G401 (cell line): ENCODE measurements at regions not wholly inside any gene's neighbourhood (a gene's known extent, or its start where the extent isn't known, plus 50 kb on each side); places are given as distances from the start of the nearest gene placed in this dataset.

Experiments
- DNase-seq: peaks from one replicate; pipeline ENCODE4 v3.0.0-alpha.2; 2015; ENCODE audit warnings: low spot score
- in situ Hi-C: cut with HindIII; loops from 2 replicates; pipeline ENCODE4 v1.10.0; 2016; ENCODE audit warnings: low sequenced_read_pairs, mixed read lengths

DNA sequence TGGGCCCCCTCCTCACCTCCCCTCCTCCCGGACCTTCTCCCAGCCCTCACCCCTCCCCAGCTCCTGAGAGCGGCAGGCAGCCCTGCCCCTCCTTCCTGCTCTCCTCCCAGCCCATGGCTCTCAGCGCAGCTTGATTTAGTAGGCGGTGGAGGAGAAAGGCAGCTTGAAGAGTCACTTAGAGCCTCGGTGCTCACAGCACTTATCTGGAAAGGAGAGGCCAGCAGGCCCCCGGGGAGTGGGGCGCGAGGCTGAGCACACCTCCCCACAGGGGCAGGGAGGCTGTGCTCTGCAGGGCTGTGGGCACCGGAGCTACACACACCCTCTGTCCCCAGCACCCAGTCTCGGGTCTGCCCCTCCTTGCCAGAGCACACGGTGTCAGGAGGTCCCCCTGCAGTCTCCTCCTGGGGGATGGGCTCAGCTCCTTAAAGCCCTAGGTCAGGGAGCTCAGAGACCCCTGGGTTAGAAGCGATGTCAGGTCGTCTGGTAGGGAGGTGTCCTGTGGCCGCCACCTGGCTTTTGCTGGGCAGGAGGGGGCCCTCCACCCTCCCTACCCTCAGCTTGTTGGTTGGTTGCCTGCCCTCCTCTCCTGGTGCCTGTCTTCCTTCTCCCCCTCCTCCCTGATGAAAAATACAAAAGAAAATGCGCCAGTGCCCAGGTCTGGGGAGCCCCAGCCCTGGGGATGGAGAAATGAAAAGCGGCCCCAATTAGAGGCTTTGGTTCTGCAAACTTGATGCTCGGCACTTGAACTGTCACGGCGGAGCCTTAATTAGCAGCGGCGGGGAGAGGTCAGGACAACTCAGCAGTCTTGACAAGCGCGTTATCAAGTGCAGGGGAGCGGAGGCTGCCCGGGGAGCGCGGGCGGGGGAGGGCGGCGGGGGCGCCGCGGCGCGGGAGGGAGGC, 151.1 kb upstream of the GSE1 start:
- peak; percentile 45 for DNase-seq
- in situ Hi-C loops: no loop called here

DNA sequence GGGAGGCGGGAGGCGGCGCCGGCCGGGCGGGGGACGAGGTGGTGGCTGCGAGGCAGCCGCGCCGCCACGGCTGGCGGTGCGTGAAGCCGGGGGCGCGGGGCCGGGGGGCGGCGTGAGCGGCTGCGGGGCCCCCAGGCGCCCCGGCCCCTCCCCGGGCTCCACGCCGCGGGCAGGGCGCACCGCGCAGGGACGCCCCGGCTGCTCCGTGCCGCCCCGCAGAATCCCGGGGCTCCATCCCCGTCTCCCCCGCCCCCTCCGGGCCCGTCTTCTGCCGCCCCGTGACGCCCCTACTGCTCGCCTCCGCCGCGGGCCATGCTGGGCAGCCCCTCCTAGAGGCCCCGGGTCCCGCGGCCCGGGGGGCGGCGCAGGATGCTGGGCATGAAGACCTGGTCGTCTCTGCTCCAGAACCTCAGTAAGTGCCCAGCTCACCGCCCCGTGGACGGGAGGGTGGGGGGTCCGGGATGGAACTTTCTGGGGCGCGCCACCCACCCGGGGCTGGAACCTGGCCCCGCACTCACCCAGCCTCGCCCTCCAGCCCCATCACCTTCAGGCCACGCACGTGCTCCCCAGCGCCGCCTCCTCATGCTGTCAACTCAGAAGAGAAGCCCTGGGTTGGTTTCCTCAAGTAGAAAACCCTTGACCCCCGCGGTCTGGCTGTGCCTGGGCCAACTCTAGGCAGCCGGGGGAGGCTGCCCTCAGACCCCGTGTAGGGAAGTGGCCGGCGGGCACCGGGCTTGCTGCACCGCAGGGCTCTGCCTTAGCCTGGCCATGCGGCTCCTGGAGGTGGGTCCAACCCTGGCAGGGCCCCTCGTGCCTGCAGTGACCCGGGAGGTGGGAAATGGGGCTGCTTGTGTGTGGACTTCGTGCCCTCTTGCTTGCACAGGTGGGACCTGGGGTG, 150.2 kb upstream of the GSE1 start:
- in situ Hi-C loops: no loop called here
- DNase-seq: no peak

DNA sequence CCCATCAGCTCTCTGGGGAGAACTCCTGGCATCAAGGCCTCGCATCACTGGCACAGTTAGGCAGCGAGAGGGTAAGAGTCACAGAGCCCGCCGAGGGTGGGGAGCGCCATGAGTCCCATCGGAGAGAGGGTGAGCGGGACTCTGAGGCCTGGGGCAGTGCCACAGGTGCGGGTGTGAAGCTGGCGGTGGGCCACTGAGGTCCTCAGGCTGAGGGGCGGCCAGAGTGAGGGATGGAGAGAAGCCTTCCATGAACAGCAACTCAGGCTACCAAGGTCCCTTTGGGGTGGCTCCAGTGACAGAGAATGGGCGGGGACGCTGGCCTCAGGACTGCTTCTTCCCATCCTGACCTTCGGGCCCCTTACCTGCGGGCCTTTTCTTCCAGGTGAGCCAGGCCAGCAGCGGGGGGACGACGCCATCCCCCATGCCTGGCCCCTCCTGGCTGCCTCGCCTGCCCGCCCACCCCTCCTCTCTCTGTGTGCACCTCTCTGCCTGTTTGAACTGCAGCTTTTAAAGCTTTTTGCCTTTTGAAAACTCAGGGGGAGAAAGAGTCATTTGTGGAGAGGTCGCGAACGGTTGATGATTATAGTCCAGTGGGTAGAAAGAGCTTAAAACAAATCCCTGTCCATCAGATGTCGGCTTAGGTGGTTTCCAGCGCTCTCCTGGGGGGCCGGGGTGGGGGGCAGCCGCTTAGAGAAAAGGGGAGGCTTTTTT, 149.3 kb upstream of the GSE1 start:
- in situ Hi-C loops: no loop called here
- no peak for DNase-seq

DNA sequence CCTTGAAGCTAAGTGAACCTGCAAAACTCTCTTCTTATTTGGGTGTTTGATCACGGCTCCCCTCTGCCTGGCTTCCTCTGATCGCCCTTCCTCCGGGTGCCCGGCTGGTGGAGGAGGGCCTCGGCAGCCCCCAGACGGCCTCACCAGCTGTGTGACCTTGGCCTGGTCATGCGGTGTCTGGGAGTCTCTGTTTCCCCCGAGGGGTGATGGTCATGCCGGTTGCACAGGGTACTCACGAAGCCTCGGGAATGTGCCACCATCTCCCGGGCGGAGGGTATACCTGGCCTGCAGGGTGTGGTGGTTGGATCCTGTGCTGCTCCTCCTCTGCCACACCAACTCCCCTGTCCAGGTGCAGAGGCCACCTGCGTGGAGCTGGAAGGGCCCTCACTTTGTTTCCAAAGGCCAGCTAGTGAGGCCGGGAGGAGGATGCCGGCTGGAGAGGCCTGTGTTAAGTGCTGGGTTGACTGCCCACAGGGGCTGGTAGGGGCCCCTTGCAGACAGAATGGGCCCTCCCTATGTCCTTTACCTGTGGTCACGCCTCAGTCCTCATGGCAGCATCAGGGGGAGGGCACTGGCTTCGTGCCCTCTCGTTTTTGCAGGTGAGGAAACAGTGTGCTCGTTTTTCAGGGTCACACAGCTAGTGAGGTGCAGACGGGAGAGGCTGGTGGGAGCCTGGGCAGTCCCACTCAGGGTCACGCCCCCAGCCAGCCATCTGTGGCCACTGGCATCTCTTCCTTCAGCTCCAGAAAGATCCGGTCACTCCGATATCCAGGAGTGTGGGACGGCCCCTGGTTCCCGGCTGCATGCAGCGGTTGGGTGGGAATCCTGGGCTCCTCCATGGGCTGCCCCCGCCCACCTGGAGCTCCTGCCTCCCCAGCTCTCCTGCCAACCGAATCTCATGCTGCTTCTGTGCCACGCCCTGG, 148.5 kb upstream of the GSE1 start:
- in situ Hi-C loops: no loop called here
- no peak for DNase-seq

DNA sequence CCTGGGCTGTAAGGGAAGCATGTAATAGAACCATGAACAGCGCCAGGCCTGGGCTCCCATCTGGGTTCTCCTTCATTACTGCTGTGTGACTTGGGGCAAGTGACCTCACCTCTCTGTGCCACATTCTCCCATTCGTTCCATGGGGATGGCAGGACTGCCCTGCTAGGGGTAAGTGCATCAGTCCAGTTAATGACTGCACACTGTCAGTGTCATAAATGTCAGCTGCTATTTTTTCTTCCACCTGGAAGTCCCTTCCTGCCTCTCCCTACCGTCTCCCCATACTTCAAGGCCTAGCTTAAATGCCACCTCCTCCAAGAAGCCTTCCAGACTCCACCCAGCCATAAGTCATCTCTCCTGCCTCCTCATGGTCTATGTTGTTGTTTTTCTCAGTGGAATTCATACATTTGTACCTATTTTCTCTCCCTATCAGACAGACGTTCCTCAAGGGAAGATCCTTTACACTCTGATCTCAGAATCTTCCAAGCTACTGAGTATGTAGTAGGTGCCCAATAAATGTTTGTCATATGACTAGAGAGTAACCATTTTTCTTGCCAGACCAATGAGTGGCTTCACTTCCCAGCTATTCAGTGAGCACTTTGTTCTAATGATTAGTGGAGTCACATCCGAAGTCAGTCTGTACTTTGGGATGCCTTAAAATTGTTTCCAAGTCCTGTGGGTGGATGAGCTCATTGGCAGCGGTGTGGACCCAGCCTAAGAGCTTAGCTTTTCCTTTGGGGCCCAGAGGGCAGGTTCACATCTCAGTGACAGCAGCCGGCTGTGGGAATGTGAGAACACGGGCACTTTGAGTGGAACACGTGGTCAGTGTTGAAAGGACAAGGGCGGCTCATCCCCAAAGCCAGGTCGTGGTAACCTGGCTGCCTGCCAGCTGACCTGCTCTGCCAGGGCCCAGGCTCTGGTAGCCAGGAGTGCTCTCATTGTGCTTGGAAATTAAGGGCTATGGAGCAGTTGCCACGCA, 147.5 kb upstream of the GSE1 start:
- in situ Hi-C loops: no loop called here
- DNase-seq: peak; percentile 50

DNA sequence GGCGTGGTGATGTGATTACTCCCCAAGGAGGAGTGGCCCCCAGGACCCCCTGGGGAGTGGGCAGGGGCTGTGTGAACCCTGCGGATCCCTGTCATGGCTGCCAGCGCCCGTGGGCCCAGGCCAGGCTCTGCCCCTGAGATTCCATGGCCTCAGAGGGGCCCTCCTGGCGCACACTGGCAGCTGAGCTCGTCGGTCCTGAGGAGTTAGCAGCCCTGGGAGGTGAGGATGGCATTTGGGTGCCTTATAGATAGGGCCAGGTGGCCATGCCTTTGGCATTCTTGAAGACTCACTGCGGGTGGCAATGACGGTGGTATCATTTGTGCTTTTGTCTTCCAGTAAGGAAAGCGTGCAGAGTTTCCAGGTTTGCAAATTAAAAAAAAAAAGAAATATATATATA, 146.8 kb upstream of the GSE1 start:
- in situ Hi-C loops: no loop called here
- no peak for DNase-seq

DNA sequence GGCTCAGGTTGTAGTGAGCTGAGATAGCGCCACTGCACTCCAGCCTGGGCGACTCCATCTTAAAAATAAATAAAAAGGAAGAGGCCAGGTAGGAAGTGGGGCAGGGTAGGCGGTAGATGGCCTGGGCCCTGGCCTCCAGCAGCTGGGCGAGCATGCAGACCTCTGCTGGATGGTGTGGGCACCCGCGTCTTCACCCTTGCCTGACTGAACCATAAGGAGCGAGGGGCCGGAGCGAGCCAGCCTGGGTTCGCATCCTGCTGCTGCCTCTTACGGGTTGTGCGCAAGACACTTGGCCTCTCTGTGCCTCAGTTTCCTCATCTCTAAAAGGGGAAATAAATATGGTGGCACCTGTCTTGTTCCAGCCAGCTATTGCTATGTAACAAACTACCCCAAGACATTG, 146.1 kb upstream of the GSE1 start:
- in situ Hi-C loops: no loop called here
- no peak for DNase-seq

DNA sequence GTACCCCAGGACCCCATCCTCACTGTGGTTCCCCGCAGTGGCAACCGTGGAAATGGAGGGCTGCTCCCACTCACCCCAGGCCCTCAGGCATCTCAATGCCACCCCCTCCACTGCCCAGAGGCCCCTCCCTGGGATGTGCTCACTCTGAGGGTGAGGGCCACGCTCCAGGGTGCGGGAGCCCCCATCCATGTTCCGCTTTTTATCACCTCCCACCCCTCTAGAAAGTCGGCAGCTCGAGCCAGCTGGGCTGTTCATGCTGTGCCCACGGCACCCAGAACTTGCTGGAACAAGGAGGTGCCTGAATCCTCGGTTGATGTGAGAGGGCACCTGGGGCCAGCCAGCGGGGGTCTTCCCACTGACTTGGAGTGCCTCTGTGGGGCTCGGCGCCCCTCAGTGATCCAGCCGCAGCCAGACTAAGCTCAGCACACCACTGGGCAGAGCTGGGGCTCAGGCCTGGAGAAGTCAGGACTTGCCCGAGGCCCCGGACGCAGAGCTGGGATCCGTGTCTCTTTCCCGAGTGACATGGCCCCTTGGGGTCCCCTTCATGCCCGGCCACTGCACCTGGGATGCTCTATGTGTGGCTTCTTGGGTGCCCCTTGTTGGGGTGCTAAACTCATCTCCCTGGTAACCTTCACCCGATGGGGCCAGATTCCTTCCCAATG, 143.1 kb upstream of the GSE1 start:
- DNase-seq: no peak
- in situ Hi-C loops: no loop called here

DNA sequence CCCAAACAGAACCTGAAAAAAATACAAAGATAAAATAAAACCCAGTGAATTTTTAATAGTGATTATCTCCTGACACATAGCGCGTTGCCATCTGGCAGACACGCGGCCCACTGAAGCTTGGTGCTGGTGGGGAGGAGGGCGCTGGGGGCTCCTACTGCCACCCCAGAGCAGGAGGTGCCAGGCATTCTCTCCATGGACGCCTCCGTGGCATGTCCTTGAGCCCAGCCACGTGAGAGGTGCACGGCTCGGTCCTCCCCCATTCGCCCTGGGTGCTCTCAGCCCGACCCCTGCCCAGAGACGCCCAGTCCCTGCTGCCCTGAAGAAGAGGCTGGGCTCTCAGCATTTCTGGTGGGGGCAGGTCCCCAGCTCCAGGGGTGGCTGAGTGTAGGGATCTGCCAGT, 142.2 kb upstream of the GSE1 start:
- DNase-seq: no peak
- in situ Hi-C loops: no loop called here

DNA sequence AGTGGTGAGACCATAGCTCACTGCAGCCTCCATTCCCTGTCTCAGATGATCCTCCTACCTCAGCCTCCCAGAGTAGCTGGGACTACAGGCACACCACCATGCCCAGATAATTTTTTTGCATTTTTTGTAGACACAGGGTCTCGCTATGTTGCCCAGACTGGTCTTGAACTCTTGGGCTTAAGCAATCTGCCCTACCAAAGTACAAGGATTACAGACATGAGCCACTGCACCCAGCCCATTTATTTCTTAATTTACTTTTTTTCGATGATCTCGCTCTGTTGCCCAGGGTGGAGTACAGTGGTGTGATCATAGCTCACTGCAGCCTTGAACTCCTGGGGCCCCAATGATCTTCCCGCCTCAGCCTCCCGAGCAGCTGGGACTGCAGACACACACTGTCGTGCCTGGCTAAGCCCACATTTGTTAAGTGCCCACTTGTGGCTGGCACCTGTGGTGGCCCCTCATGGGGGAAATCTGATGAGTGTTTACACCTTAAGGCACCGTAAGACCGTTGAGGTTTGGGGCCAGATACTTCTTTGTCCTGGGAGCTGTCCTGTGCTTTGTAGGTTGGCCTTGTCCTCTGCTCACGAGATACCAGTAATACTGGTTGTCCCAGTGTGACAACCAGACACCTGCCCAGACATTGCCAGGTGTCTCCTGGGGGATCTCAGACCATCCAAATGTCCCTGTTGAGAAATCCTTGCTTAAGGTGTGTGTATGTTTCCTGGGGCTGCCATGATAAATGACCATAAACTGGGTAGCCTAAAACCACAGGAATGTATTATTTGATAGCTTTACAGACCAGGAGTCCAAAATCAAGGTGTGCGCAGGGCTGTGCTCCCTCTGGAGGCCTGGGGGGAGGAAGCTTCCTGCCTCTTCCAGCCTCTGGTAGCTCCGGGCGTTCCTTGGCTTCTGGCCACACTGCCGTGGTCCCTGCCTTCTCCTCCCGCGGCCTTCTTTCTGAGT, 141.4 kb upstream of the GSE1 start:
- in situ Hi-C loops: no loop called here
- DNase-seq: no peak

DNA sequence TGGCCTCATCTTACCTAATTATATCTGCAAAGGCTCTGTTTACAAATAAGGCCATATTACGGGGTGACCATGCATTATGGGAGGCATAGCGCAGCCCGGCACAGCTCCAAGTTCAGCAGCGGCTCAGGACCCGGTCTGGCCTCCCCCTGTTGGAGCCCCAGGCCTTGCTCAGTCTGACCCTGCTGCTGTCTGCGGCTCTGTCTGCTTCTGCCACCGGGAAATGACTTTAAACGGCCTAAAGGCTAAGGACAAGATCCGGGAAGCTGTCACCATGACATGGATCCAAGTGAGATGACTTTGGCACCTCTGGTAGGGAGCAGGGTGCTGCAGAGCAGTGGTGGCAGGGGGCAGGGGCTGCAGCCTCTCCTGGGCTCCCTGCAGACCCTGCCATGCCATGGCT, 140.6 kb upstream of the GSE1 start:
- DNase-seq: no peak
- in situ Hi-C loops: no loop called here

DNA sequence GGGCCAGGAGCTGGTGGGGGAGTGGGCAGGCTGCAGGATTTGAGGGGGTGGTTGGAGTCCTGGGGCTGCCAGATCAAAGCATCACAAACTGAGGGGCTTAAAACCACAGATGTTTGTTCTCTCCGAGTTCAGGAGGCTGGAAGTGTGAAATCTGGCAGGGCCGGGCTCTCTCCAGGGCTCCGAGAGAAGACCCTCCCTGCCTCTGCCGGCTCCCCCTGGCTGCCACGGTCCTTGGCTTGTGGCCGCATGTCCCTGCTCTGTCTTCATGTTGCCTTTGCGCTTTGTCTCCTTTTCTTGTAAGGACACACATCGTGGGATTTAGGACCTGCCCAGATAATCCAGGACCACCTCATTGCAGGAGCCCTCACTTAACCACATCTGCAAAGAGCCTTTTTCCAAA, 139.8 kb upstream of the GSE1 start:
- no peak for DNase-seq
- in situ Hi-C loops: no loop called here

DNA sequence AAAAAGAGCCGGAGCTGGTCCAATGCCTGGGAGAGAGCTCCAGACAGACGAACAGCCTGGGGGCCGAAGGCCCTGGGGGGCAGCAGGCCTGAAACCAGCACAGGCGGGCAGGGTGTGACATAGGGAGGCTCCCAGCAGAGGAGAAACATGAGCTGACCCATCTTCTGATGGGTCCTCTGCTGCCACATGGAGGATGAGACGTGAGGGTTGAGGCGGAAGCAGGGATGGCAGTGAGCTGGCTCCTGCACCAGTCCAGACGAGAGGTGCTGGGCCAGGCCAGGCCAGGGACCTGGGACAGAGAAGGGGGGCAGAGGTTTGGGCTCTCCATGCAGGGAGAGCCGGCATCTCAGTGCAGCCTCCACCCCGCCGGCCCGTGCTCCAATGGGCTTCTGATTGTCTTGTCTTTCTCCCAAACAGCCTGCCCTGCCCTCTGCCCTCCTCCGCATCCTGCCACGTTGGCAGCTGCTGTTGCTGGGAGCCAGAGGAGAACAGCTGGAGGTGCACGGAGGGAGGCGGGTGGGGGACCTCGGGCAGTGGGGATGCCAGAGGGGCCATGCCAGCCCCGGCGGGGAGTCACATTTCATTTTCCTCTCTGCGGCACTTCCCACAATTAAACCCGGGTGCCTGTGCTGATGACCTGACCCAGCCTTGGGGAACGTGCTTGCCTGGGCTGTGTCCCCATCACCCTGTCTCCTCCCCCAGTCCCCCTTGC, 139.1 kb upstream of the GSE1 start:
- in situ Hi-C loops: no loop called here
- DNase-seq: peak; percentile 33

DNA sequence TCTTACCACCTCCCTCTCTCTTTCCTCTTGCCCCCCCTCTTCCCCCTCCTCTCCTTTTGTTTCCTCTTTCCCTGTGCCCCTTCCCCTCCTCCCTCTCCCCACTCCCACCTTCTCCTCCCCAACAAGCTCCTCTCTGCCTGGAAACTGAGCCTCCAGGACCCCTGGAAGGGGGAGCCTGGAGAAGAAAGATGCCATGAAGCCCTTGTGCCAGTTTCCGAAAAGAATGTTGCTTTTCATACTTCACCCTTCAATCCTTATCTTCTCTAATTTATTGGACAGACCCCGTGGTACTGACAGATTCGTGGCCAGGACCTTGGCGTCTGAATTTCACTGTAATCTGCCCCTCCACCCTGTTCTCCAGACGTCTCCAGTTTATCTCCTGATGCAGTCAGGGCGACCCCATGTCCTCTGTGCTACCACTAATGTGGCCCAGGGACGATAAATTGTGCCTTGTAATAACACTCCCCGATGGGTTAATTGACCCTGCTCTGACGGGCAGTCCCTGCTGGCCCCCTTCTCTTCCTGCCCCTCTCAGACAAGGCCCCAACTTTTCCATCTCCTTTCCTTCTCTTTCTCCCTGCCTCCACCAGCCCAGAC, 138.4 kb upstream of the GSE1 start:
- in situ Hi-C loops: no loop called here
- no peak for DNase-seq

DNA sequence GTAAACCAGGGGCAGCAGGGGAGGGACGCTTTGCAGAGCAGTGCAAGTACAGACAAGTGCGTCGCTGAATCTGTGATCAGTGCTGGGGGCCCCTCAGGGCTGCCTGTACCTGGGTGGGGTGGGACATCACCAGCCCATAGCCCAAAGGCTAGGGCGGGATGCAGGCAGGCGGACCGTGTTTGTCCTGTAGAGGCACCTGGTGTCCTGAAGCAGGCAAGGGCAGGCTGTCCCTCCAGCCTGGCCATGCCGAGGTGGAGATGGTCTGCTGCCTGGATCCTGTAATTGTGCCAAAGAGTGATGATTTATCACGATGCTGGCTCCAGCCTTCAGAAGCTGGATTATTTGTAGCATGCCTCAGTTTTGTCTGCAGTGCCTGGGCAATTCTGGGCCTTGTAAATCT, 137.9 kb upstream of the GSE1 start:
- DNase-seq: no peak

More for the DNA sequence above, 137.9 kb upstream of the GSE1 start:
- in situ Hi-C loops: no loop called here
